ENCODE measurements at regions not wholly inside any gene's neighbourhood (a gene's known extent, or its start where the extent isn't known, plus 50 kb on each side); places are given as distances from the start of the nearest gene placed in this dataset.

DNA sequence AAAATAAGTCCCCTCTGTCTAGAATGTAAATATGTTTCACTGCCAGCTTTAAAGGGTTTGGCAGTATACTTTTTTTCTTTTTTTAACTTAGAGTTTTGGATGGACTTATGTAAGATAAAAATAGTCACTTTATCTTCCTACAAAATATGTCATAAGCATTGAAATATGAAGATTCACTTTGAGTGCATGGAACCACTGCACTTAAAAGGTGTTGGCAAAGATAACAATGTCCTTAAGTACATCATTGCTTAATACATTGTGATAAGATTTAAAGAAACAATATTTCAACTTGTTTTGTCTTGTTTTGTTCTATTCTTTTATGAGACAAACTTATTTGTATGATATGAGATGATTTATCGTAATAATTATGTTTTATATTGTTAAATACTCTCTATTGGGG is 66.3 kb upstream of the NAALADL2 start:
- no peak overlapping the region for H3K4me3 ChIP-seq (ENCODE audit: low read length)
- no peaks in the 10 kb centered on the region for H3K27me3 ChIP-seq (ENCODE audit: control insufficient read depth, insufficient read depth, low read length)
- no peaks in the 10 kb centered on the region for H3K9me3 ChIP-seq (ENCODE audit: control insufficient read depth, low read depth, low read length)
- no peaks in the 10 kb centered on the region for H3K4me1 ChIP-seq (ENCODE audit: control insufficient read depth, insufficient read depth, low read length)
- no peak for DNase-seq
- WGBS (ENCODE audit: insufficient coverage, low lambda C conversion rate) = no CpG with 5 or more reads among the region's 1 CpG
- H3K36me3 ChIP-seq (ENCODE audit: control insufficient read depth, insufficient read depth, low read length) = no peaks in the 10 kb centered on the region
- H3K27ac ChIP-seq (ENCODE audit: low read length) = no peak overlapping the region
